GM12892 (cell line): ENCODE measurements at regions not wholly inside any gene's neighbourhood (a gene's known extent, or its start where the extent isn't known, plus 50 kb on each side); places are given as distances from the start of the nearest gene placed in this dataset.

Experiments used
- POLR2A ChIP-seq: IDR thresholded peaks from 2 replicates; pipeline ENCODE4 v1.6.1; 2011; ENCODE audit warnings: low read depth, low read length, control low read depth
- POLR2AphosphoS5 ChIP-seq: IDR thresholded peaks from 2 replicates; pipeline ENCODE4 v1.6.1; 2011; ENCODE audit warnings: low read depth, low read length, control low read depth
- TAF1 ChIP-seq: IDR thresholded peaks from 2 replicates; pipeline ENCODE4 v1.6.1; 2011; ENCODE audit warnings: low read depth, mild to moderate bottlenecking, control low read depth, low read length, borderline replicate concordance

DNA sequence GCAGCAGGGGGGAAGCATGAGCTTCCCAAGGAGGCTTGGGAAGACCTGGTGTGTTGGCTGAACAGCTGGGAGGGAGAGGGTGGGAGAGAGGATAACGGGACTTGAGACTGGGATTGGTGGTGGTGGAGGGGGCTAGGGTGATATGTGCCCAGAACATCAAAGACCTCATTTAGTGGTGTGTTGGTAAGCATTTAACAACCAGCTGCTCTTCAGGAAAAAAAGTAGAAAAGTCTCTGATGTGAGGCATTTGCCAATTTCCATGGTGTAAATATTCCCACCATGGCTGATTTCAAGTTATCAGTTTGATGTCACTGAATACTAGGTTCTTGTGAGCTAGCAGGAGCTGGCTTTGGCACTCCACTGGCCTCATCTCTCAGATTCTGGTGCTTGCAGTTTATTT, 170.8 kb downstream of the MACROH2A1 start:
- no peak for TF ChIP-seq POLR2A
- TF ChIP-seq POLR2AphosphoS5 = no peak
- TF ChIP-seq TAF1 = no peak
